Mucosa of rectum (tissue), 2 donors: ENCODE measurements at regions not wholly inside any gene's neighbourhood (a gene's known extent, or its start where the extent isn't known, plus 50 kb on each side); places are given as distances from the start of the nearest gene placed in this dataset.

Experiments
- H3K27ac ChIP-seq, 2 donors: one replicate each; pipeline ENCODE4 v1.7.0; 2013; ENCODE audit warnings: inconsistent platforms in 2 of 2, low read depth in 2 of 2, low read length in 2 of 2
- H3K27me3 ChIP-seq, 2 donors: one replicate each; pipeline ENCODE4 v1.7.0; 2013; ENCODE audit warnings: low read length in 2 of 2; ENCODE audit not compliant: control insufficient read depth in 2 of 2, insufficient read depth in 2 of 2
- H3K36me3 ChIP-seq, 2 donors: one replicate each; pipeline ENCODE4 v1.7.0; 2013; ENCODE audit warnings: low read length in 2 of 2; ENCODE audit not compliant: control insufficient read depth in 2 of 2, insufficient read depth in 2 of 2
- H3K4me1 ChIP-seq, 2 donors: one replicate each; pipeline ENCODE4 v1.7.0; 2013; ENCODE audit warnings: low read length in 2 of 2, mild to moderate bottlenecking in 1 of 2; ENCODE audit not compliant: control insufficient read depth in 2 of 2, insufficient read depth in 2 of 2
- H3K4me3 ChIP-seq, 2 donors: one replicate each; pipeline ENCODE4 v1.7.0; 2013; ENCODE audit warnings: low read length in 2 of 2
- H3K9ac ChIP-seq, 2 donors: one replicate each; pipeline ENCODE4 v1.7.0; 2013; ENCODE audit warnings: low read length in 2 of 2, low read depth in 1 of 2, mild to moderate bottlenecking in 1 of 2
- H3K9me3 ChIP-seq, 2 donors: one replicate each; pipeline ENCODE4 v1.7.0; 2013; ENCODE audit warnings: low read length in 2 of 2; ENCODE audit not compliant: control insufficient read depth in 2 of 2
- donor health status: healthy.
- donor health status: Normal muscosa, but diverticular disease.

GRCh38 chr4:11014199-11014598 lies 329.6 kb upstream of the CLNK start:
- H3K36me3 ChIP-seq, result no peaks in the 10 kb centered on the region

DNA sequence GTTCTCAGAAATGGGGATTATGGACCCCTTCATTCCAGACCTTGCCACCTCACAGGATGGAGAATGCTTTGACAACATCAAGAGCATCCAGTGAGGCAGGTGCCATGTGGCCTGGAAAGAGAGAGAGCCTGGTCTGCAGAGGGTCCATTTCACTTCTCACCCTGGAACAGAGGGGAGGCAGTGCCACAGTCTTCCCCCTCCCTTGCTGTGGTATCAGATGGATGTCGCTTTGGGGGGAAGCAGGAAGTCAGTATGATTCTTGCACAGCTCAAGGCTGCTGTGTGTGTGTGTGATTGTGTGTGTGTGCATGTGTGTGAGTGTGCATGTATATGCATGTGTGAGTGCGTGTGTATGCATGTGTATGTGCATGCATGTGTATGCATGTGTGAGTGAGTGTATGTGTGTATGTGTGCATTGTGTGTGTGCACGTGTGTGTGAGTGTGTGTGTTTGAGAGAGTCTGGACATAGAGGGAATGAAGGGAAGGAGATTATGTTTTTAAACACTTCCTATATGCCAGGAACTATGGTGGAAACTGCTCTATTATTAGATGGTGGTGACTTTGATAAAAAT lies 328.6 kb upstream of the CLNK start:
- Histone ChIP-seq H3K27ac (no peak overlapping the region), H3K4me3 (no peak overlapping the region), H3K27me3 (no peaks in the 10 kb centered on the region), H3K9ac (no peak overlapping the region), H3K36me3 (no peaks in the 10 kb centered on the region), H3K4me1 (no peaks in the 10 kb centered on the region), H3K9me3 (no peaks in the 10 kb centered on the region)

More at GRCh38 chr4:11014199-11014598, 329.6 kb upstream of the CLNK start:
- no peaks in the 10 kb centered on the region for H3K9me3 ChIP-seq
- no peaks in the 10 kb centered on the region for H3K27me3 ChIP-seq
- no peak overlapping the region for H3K27ac ChIP-seq
- no peak overlapping the region for H3K4me3 ChIP-seq
- no peak overlapping the region for H3K9ac ChIP-seq
- H3K4me1 ChIP-seq, result no peaks in the 10 kb centered on the region

- Histone ChIP-seq H3K27me3 (no peaks in the 10 kb centered on the region), H3K4me1 (no peaks in the 10 kb centered on the region), H3K27ac (no peak overlapping the region), H3K9me3 (no peaks in the 10 kb centered on the region), H3K4me3 (no peak overlapping the region), H3K36me3 (no peaks in the 10 kb centered on the region), H3K9ac (no peak overlapping the region)
These were observed 326.7 kb upstream of the CLNK start for GRCh38 chr4:11011249-11011648.

- Histone ChIP-seq H3K9ac (no peak overlapping the region), H3K4me1 (no peaks in the 10 kb centered on the region), H3K27ac (no peak overlapping the region), H3K9me3 (no peaks in the 10 kb centered on the region), H3K27me3 (no peaks in the 10 kb centered on the region), H3K4me3 (no peak overlapping the region), H3K36me3 (no peaks in the 10 kb centered on the region)
These were observed 326.1 kb upstream of the CLNK start for GRCh38 chr4:11010624-11011023.

GRCh38 chr4:11009281-11009680 lies 324.7 kb upstream of the CLNK start:
- H3K9me3 ChIP-seq, result no peaks in the 10 kb centered on the region
- no peak overlapping the region for H3K27ac ChIP-seq
- no peaks in the 10 kb centered on the region for H3K4me1 ChIP-seq
- no peaks in the 10 kb centered on the region for H3K27me3 ChIP-seq
- H3K4me3 ChIP-seq, result no peak overlapping the region
- H3K36me3 ChIP-seq, result no peaks in the 10 kb centered on the region
- H3K9ac ChIP-seq, result no peak overlapping the region

DNA sequence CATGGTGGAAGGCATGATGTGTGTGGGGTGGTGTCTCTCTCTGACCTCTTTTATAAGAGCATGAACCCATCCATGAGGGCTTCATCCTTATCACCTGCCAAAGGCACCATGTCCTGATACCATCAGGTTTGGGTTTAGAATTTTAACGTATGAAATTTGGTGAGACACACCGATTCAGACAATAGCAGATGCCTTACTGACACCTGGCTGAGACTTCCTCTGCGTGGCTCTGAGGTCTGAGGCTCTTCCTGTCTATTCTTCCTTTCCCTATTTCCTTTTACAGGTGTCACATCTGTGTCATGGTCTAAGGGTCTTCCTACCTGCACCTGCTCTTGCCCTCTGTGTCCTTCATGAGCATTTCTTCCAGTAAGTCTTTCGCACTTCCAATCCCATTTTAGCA lies 320.7 kb upstream of the CLNK start:
- Histone ChIP-seq H3K4me1 (no peaks in the 10 kb centered on the region), H3K9ac (no peak overlapping the region)

GRCh38 chr4:11004818-11005217 lies 320.2 kb upstream of the CLNK start:
- H3K4me3 ChIP-seq, result no peak overlapping the region
- H3K4me1 ChIP-seq, result no peaks in the 10 kb centered on the region
- no peak overlapping the region for H3K9ac ChIP-seq
- H3K36me3 ChIP-seq, result no peaks in the 10 kb centered on the region
- H3K27me3 ChIP-seq, result no peaks in the 10 kb centered on the region
- no peak overlapping the region for H3K27ac ChIP-seq
- H3K9me3 ChIP-seq, result no peaks in the 10 kb centered on the region

More for the DNA sequence above, 320.7 kb upstream of the CLNK start:
- H3K36me3 ChIP-seq, result no peaks in the 10 kb centered on the region
- H3K9me3 ChIP-seq, result no peaks in the 10 kb centered on the region
- no peak overlapping the region for H3K27ac ChIP-seq
- no peaks in the 10 kb centered on the region for H3K27me3 ChIP-seq
- no peak overlapping the region for H3K4me3 ChIP-seq

DNA sequence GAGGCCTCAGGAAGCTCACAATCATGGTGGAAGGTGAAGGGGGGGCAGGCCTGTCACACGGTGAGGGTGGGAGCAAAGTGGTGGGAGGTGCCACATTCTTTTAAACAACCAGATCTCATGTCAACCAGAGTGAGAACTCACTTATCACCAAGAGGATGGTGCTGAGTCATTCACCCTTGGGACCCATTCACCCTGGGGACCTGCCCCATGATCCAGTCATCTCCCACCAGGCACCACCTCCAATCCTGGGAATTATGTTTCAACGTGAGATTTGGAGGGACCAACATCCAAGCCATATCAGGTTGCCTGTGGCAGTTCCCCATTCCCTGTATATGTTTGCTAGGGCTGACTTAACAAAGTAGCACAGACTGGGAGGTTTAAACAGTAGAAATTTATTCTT lies 318.4 kb upstream of the CLNK start:
- Histone ChIP-seq H3K4me1 (no peaks in the 10 kb centered on the region), H3K9me3 (no peaks in the 10 kb centered on the region), H3K4me3 (no peak overlapping the region), H3K27me3 (no peaks in the 10 kb centered on the region), H3K9ac (no peak overlapping the region), H3K27ac (no peak overlapping the region), H3K36me3 (no peaks in the 10 kb centered on the region)

DNA sequence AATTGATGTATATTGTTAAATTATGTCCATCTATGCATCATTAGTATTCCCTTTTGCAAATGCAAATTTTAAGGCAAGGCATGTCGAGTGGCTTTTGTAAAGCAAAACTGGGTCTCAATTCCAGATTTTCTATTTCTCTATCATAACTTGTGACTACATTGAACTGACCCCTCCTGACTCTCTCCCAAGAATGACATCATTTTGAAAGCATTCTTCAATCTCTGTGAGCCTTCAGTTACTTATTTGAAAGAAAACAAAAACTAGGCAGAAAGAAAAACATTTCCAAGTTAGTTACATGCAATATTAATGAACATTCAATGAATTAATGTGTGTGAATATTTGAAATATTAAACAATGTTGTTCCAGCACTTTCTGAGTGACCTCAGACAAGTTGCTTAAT lies 314.3 kb upstream of the CLNK start:
- H3K9me3 ChIP-seq, result no peaks in the 10 kb centered on the region
- no peak overlapping the region for H3K27ac ChIP-seq
- no peaks in the 10 kb centered on the region for H3K27me3 ChIP-seq
- no peaks in the 10 kb centered on the region for H3K36me3 ChIP-seq
- H3K9ac ChIP-seq, result no peak overlapping the region
- no peaks in the 10 kb centered on the region for H3K4me1 ChIP-seq
- no peak overlapping the region for H3K4me3 ChIP-seq

DNA sequence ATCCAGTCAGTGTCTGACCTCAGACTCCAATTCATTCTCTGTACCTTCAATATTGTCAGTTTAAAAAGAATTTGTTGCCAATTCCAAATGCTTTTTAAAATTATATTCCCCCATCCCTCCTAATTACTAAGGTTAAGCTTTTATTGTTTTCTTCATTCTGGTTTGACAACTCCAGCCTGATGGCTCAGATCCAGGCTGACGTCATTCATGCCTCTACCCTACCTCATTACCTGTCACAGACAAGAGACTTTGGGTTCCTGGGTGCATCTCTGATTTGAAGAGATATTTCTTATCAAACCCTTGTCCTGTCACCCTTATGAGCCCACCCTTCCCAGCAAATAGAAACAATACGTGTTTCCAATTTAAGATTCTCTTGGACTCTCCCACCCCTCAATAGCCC lies 300.2 kb upstream of the CLNK start:
- Histone ChIP-seq H3K36me3 (no peaks in the 10 kb centered on the region), H3K9ac (no peak overlapping the region), H3K4me1 (no peaks in the 10 kb centered on the region), H3K27me3 (no peaks in the 10 kb centered on the region), H3K27ac (no peak overlapping the region), H3K4me3 (no peak overlapping the region), H3K9me3 (no peaks in the 10 kb centered on the region)
